Liver (tissue), 3 donors: ENCODE measurements at regions not wholly inside any gene's neighbourhood (a gene's known extent, or its start where the extent isn't known, plus 50 kb on each side); places are given as distances from the start of the nearest gene placed in this dataset.

Source experiments
- GABPA ChIP-seq, 2 donors: IDR thresholded peaks in 1 of 2; conservative IDR thresholded peaks in 1 of 2; 2 replicates each; pipeline ENCODE4 v1.6.1; 2016; ENCODE audit warnings: antibody characterized with exemption in 2 of 2, mild to moderate bottlenecking in 1 of 2, moderate library complexity in 1 of 2
- RAD21 ChIP-seq, 2 donors: IDR thresholded peaks; 2 replicates each; pipeline ENCODE4 v1.6.1; 2016; ENCODE audit warnings: antibody characterized with exemption in 2 of 2, mild to moderate bottlenecking in 2 of 2
- RXRA ChIP-seq, 2 donors: IDR thresholded peaks; 2 replicates each; pipeline ENCODE4 v1.6.1; 2017 to 2018; ENCODE audit warnings: antibody characterized with exemption in 2 of 2, mild to moderate bottlenecking in 1 of 2
- SP1 ChIP-seq: IDR thresholded peaks from 2 replicates; pipeline ENCODE4 v1.6.1; 2018; ENCODE audit warnings: antibody characterized with exemption, mild to moderate bottlenecking
- TAF1 ChIP-seq: conservative IDR thresholded peaks from 2 replicates; pipeline ENCODE4 v1.6.1; 2016; ENCODE audit warnings: antibody characterized with exemption, mild to moderate bottlenecking
- YY1 ChIP-seq: IDR thresholded peaks from 2 replicates; pipeline ENCODE4 v1.6.1; 2016; ENCODE audit warnings: antibody characterized with exemption, mild to moderate bottlenecking
- TF ChIP-seq, protein P1 (sequence below): fragments of 150-350 bp; IDR thresholded peaks from 2 replicates; pipeline ENCODE4 v1.5.1; 2017; ENCODE audit warnings: improper control_type of control experiment, low read depth, low read length; ENCODE audit not compliant: missing input control
- TF ChIP-seq, protein P2 (sequence below): IDR thresholded peaks from 2 replicates; pipeline ENCODE4 v1.6.1; 2016; ENCODE audit warnings: antibody characterized with exemption
- donor health status: healthy.
- donor health status: healthy.

DNA sequence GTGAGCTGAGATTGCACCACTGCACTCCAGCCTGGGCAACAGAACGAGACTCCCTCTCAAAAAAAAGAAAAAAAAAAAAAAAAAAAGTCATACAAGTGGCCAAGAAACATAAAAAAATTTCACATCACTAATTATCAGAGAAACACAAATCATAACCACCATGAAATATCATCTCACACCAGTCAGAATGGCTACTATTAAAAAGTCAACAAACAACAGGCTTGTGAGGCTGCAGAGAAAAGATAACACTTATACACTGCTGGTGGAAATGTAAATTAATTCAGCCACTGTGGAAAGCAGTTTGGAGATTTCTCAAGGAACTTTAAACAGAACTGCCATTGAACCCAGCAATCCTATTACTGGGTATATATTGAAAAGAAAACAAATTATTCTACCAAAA, 291.1 kb upstream of the MCTP2 start:
- TF ChIP-seq, protein P1, sequence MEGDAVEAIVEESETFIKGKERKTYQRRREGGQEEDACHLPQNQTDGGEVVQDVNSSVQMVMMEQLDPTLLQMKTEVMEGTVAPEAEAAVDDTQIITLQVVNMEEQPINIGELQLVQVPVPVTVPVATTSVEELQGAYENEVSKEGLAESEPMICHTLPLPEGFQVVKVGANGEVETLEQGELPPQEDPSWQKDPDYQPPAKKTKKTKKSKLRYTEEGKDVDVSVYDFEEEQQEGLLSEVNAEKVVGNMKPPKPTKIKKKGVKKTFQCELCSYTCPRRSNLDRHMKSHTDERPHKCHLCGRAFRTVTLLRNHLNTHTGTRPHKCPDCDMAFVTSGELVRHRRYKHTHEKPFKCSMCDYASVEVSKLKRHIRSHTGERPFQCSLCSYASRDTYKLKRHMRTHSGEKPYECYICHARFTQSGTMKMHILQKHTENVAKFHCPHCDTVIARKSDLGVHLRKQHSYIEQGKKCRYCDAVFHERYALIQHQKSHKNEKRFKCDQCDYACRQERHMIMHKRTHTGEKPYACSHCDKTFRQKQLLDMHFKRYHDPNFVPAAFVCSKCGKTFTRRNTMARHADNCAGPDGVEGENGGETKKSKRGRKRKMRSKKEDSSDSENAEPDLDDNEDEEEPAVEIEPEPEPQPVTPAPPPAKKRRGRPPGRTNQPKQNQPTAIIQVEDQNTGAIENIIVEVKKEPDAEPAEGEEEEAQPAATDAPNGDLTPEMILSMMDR = no peak
- TF ChIP-seq GABPA (IDR thresholded peaks at IDR 0.05 in 1 of 2, conservative IDR thresholded peaks at IDR 0.05 in 1 of 2) (no peak), RXRA (IDR thresholded peaks at IDR 0.05) (no peak), TAF1 (no peak), YY1 (no peak), RAD21 (IDR thresholded peaks at IDR 0.05) (no peak), SP1 (no peak)
- TF ChIP-seq, protein P2, sequence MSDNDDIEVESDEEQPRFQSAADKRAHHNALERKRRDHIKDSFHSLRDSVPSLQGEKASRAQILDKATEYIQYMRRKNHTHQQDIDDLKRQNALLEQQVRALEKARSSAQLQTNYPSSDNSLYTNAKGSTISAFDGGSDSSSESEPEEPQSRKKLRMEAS = no peak
